ENCODE measurements at regions not wholly inside any gene's neighbourhood (a gene's known extent, or its start where the extent isn't known, plus 50 kb on each side); places are given as distances from the start of the nearest gene placed in this dataset.
"Not testable (repeated sequence)": the region's sequence is repeated elsewhere in the genome, so short reads cannot be mapped to it uniquely, and the experiment has no call there.

DNA sequence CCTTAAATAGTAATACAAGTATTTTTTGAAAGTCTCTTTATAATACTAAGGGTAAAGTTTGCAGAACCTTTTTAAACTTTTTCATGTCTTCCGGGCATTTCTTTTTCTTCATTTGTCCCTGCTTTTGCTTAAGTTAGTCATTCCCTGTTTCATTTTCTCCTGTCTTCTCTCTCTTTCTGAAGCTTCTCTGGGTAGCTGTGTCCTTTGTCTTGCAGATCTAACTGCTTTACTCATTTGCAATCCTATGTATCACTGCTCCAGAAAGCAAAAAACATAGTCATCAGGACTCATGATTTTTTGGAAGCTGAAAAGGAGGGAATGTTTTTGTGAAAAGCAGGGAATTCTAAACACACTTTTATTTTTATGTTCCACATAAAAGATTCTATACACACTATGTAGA lies 301.7 kb downstream of the MRPS30 start:
- no peaks in the 10 kb centered on the region for H3K36me3 ChIP-seq
- TF ChIP-seq, protein P1, sequence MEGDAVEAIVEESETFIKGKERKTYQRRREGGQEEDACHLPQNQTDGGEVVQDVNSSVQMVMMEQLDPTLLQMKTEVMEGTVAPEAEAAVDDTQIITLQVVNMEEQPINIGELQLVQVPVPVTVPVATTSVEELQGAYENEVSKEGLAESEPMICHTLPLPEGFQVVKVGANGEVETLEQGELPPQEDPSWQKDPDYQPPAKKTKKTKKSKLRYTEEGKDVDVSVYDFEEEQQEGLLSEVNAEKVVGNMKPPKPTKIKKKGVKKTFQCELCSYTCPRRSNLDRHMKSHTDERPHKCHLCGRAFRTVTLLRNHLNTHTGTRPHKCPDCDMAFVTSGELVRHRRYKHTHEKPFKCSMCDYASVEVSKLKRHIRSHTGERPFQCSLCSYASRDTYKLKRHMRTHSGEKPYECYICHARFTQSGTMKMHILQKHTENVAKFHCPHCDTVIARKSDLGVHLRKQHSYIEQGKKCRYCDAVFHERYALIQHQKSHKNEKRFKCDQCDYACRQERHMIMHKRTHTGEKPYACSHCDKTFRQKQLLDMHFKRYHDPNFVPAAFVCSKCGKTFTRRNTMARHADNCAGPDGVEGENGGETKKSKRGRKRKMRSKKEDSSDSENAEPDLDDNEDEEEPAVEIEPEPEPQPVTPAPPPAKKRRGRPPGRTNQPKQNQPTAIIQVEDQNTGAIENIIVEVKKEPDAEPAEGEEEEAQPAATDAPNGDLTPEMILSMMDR (IDR thresholded peaks at IDR 0.05): no peak
- no peak for DNase-seq
- H3K9me3 ChIP-seq: no peaks in the 10 kb centered on the region
- intact Hi-C loops (cut with DNase I; ENCODE audit: low total_unique reads): no loop called here
- no peak overlapping the region for H3K27ac ChIP-seq
- H3K4me1 ChIP-seq: no peaks in the 10 kb centered on the region
- H3K4me3 ChIP-seq: no peak overlapping the region
- H3K27me3 ChIP-seq: no peaks in the 10 kb centered on the region

DNA sequence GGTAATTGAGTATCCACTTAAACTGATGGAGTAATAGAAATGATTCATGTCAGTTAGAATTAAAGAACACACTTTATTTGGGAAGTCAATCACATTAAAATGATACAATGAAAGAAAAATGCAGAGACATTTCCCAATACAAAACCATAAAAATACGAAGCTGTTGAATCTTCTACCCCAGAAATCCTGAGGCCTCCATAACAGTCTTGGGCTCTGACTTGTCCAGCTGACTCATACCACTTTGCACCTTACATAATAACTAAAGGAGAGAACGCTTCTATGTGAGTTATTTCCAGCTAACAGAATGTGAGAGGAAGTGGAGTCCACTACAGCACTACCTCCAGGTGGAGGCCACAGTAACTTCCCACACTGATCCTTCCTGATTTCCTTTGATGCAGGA lies 305.0 kb downstream of the MRPS30 start:
- TF ChIP-seq, protein P1 (IDR thresholded peaks at IDR 0.05): no peak
- intact Hi-C loops (cut with DNase I; ENCODE audit: low total_unique reads): no loop called here
- H3K4me3 ChIP-seq: no peak overlapping the region

DNA sequence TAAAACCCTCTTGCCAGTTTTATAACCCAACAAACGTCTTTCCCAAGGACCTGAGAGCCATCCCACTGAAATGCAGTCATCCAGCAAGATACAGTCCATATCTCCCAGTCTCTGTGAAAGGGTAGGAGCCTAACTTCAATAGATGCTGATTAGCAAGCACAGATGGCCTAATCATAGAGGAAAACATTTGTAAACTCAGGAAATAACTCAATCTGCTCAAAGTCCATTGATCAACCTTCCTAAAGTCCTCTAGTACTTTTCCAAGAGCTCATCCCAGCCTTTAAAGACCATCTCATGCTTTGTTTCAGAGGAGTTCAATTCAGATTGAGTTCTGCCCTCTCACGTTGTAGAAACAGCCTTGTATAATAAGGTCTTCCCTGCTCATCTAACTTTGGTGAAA lies 324.2 kb downstream of the MRPS30 start:
- no peaks in the 10 kb centered on the region for H3K36me3 ChIP-seq
- no peak overlapping the region for H3K4me3 ChIP-seq
- no peaks in the 10 kb centered on the region for H3K9me3 ChIP-seq
- TF ChIP-seq, protein P1 (IDR thresholded peaks at IDR 0.05): no peak
- H3K27me3 ChIP-seq: no peaks in the 10 kb centered on the region
- DNase-seq: no peak
- intact Hi-C loops (cut with DNase I; ENCODE audit: low total_unique reads): no loop called here
- H3K4me1 ChIP-seq: no peaks in the 10 kb centered on the region
- no peak overlapping the region for H3K27ac ChIP-seq

More for the DNA sequence above, 305.0 kb downstream of the MRPS30 start:
- Histone ChIP-seq H3K36me3 (no peaks in the 10 kb centered on the region), H3K27ac (no peak overlapping the region), H3K9me3 (no peaks in the 10 kb centered on the region), H3K4me1 (no peaks in the 10 kb centered on the region), H3K27me3 (no peaks in the 10 kb centered on the region)
- DNase-seq: no peak

DNA sequence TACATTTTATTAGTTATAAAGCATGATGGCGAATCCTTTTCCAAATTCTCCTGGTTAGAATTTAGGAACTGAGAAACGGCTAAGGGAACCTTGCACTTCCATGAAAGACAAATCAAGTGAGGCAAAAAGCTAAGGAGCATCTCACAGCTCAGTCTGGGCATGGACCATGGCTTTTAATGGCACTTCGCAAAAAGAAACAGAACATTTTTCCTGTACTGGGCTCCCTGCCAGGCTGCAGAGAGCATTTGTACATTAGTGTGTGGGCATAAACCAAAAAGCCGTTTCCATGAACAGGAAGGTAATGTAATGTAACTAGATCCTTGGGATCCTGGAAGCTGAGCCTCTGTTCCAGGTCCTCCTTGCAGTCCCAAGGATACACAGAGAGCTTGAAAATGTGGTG lies 354.2 kb downstream of the MRPS30 start:
- intact Hi-C loops (cut with DNase I; ENCODE audit: low total_unique reads): no loop called here

DNA sequence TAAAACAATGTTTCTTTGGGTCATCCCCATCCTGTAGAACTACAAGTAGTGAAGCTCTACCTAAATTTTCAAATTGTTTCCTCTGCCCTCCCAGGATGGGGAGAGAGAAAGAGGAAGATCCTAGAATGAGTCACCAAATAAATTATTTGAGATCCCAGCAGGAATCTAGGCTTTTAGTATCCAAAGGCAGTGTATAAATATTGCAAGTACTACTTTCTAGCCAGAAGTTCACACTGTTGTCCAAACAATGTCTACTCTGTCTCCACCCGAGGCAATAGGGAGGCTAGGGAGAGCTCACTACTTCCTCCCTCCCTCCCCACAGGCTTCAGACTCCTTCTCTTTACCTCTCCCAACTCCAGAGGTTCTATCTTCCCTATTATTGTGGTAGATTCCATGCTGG lies 362.8 kb downstream of the MRPS30 start:
- intact Hi-C loops (cut with DNase I; ENCODE audit: low total_unique reads): no loop called here
- TF ChIP-seq, protein P1 (IDR thresholded peaks at IDR 0.05): no peak
- Histone ChIP-seq H3K36me3 (no peaks in the 10 kb centered on the region), H3K4me3 (no peak overlapping the region), H3K4me1 (no peaks in the 10 kb centered on the region), H3K27me3 (no peaks in the 10 kb centered on the region), H3K9me3 (no peaks in the 10 kb centered on the region), H3K27ac (no peak overlapping the region)
- DNase-seq: no peak

More for the DNA sequence above, 354.2 kb downstream of the MRPS30 start:
- Histone ChIP-seq H3K4me1 (no peaks in the 10 kb centered on the region), H3K27me3 (no peaks in the 10 kb centered on the region), H3K9me3 (no peaks in the 10 kb centered on the region), H3K4me3 (no peak overlapping the region), H3K36me3 (no peaks in the 10 kb centered on the region), H3K27ac (no peak overlapping the region)
- TF ChIP-seq, protein P1 (IDR thresholded peaks at IDR 0.05): no peak
- DNase-seq: no peak

DNA sequence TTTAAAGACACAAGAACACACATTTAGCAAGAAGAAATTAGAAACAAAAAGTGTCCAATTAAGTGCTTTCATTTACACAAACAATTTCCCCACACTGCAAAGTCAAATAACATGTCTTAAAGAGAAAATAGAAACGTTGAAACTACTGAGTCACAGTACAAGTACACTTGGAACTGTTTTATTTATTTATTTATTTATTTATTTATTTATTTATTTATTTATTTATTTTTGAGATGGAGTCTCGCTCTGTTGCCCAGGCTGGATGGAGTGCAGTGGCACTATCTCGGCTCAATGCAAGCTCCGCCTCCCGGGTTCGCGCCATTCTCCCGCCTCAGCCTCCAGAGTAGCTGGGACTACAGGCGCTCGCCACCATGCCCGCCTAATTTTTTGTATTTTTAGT lies 363.9 kb downstream of the MRPS30 start:
- H3K27ac ChIP-seq; H3K9me3 ChIP-seq; H3K4me3 ChIP-seq; H3K36me3 ChIP-seq; intact Hi-C loops (cut with DNase I; ENCODE audit: low total_unique reads); H3K4me1 ChIP-seq; H3K27me3 ChIP-seq; DNase-seq: not testable (repeated sequence)

All from tibial artery (tissue), 4 donors.